ENCODE measurements at regions not wholly inside any gene's neighbourhood (a gene's known extent, or its start where the extent isn't known, plus 50 kb on each side); places are given as distances from the start of the nearest gene placed in this dataset.

- Histone ChIP-seq H3K36me3 (no peaks in the 10 kb centered on the region), H3K27me3 (no peaks in the 10 kb centered on the region)
- DNase-seq (ENCODE audit: extremely low spot score in 2 of 2): peak in 1 of 2 donors; percentile 42
These were observed 54.5 kb upstream of the VASH1 start for GRCh38 chr14:76706811-76707210.

GRCh38 chr14:76708028-76708427 lies 53.2 kb upstream of the VASH1 start:
- Histone ChIP-seq H3K9me3 (no peaks in the 10 kb centered on the region), H3K4me3 (no peak overlapping the region), H3K36me3 (no peaks in the 10 kb centered on the region), H3K27me3 (no peaks in the 10 kb centered on the region), H3K4me1 (no peaks in the 10 kb centered on the region), H3K27ac (no peak overlapping the region)
- no peak for TF ChIP-seq CTCF (IDR thresholded peaks at IDR 0.05)
- no peak for TF ChIP-seq POLR2AphosphoS5 (IDR thresholded peaks at IDR 0.05; ENCODE audit: insufficient read depth in 1 of 2, low read depth in 1 of 2)
- TF ChIP-seq POLR2A (IDR thresholded peaks at IDR 0.05): no peak
- intact Hi-C loops (cut with DNase I): no loop called here
- peak in 1 of 2 donors; percentile 8 for DNase-seq (ENCODE audit: extremely low spot score in 2 of 2)

More at GRCh38 chr14:76706811-76707210, 54.5 kb upstream of the VASH1 start:
- H3K9me3 ChIP-seq: no peaks in the 10 kb centered on the region
- no peak overlapping the region for H3K4me3 ChIP-seq
- intact Hi-C loops (cut with DNase I): no loop called here
- no peaks in the 10 kb centered on the region for H3K4me1 ChIP-seq
- no peak overlapping the region for H3K27ac ChIP-seq
- TF ChIP-seq POLR2AphosphoS5 (IDR thresholded peaks at IDR 0.05; ENCODE audit: insufficient read depth in 1 of 2, low read depth in 1 of 2) (no peak), POLR2A (IDR thresholded peaks at IDR 0.05) (no peak), CTCF (IDR thresholded peaks at IDR 0.05) (no peak)

- Histone ChIP-seq H3K9me3 (no peaks in the 10 kb centered on the region), H3K4me3 (no peak overlapping the region), H3K27me3 (no peaks in the 10 kb centered on the region), H3K36me3 (no peaks in the 10 kb centered on the region), H3K27ac (no peak overlapping the region), H3K4me1 (no peaks in the 10 kb centered on the region)
- peak in 1 of 2 donors; percentile 27 for DNase-seq (ENCODE audit: extremely low spot score in 2 of 2)
- intact Hi-C loops (cut with DNase I): no loop called here
- TF ChIP-seq CTCF (IDR thresholded peaks at IDR 0.05): no peak
- TF ChIP-seq POLR2A (IDR thresholded peaks at IDR 0.05): no peak
These were observed 52.5 kb upstream of the VASH1 start for GRCh38 chr14:76708771-76709170.

GRCh38 chr14:76710056-76711010 lies 50.9 kb upstream of the VASH1 start:
- no peak for TF ChIP-seq POLR2AphosphoS5 (IDR thresholded peaks at IDR 0.05; ENCODE audit: insufficient read depth in 1 of 2, low read depth in 1 of 2)
- peak; percentile 66 to 82 (median 69) for TF ChIP-seq CTCF (IDR thresholded peaks at IDR 0.05)
- intact Hi-C loops (cut with DNase I): loop anchor here (5.0 kb wide), 1 partner anchor 77 kb away; no protein-coding TSS in a partner anchor
- Histone ChIP-seq H3K4me1 (peaks cover 2% of the 10 kb centered on the region), H3K36me3 (no peaks in the 10 kb centered on the region), H3K27ac (no peak overlapping the region), H3K27me3 (no peaks in the 10 kb centered on the region), H3K9me3 (no peaks in the 10 kb centered on the region), H3K4me3 (no peak overlapping the region)
- DNase-seq (ENCODE audit: extremely low spot score in 2 of 2): peak in 1 of 2 donors; percentile 62

Data from vagina (tissue), 2 donors.